Subcutaneous abdominal adipose tissue (tissue), 5 donors: ENCODE measurements at regions not wholly inside any gene's neighbourhood (a gene's known extent, or its start where the extent isn't known, plus 50 kb on each side); places are given as distances from the start of the nearest gene placed in this dataset.
"Not testable (repeated sequence)": the region's sequence is repeated elsewhere in the genome, so short reads cannot be mapped to it uniquely, and the experiment has no call there.

ENCODE experiments used
- H3K27ac ChIP-seq: one replicate; pipeline ENCODE4 v1.7.0; 2013; ENCODE audit warnings: low read depth, mild to moderate bottlenecking, inconsistent platforms, low read length, moderate library complexity
- H3K27me3 ChIP-seq, 5 donors: one replicate each; pipeline ENCODE4 v1.7.0; 2013; ENCODE audit warnings: low read length in 5 of 5, inconsistent platforms in 1 of 5; ENCODE audit not compliant: control insufficient read depth in 5 of 5, insufficient read depth in 4 of 5
- H3K36me3 ChIP-seq, 5 donors: one replicate each; pipeline ENCODE4 v1.7.0; 2013; ENCODE audit warnings: low read length in 5 of 5; ENCODE audit not compliant: control insufficient read depth in 5 of 5, insufficient read depth in 5 of 5
- H3K4me1 ChIP-seq, 5 donors: one replicate each; pipeline ENCODE4 v1.7.0; 2013; ENCODE audit warnings: low read length in 5 of 5, mild to moderate bottlenecking in 3 of 5, moderate library complexity in 1 of 5; ENCODE audit not compliant: control insufficient read depth in 5 of 5, insufficient read depth in 5 of 5
- H3K4me3 ChIP-seq, 5 donors: one replicate each; pipeline ENCODE4 v1.7.0; 2013; ENCODE audit warnings: low read length in 5 of 5, low read depth in 1 of 5
- H3K9ac ChIP-seq, 5 donors: one replicate each; pipeline ENCODE4 v1.7.0; 2013; ENCODE audit warnings: low read length in 5 of 5, mild to moderate bottlenecking in 4 of 5, moderate library complexity in 3 of 5
- H3K9me3 ChIP-seq, 5 donors: one replicate each; pipeline ENCODE4 v1.7.0; 2013; ENCODE audit warnings: low read length in 5 of 5; ENCODE audit not compliant: control insufficient read depth in 5 of 5
- donor health status: healthy.
- donor health status: healthy.
- donor health status: healthy.
- donor health status: healthy.
- donor health status: healthy.

- no peaks in the 10 kb centered on the region for H3K36me3 ChIP-seq
- H3K9ac ChIP-seq: no peak overlapping the region
- H3K27ac ChIP-seq: no peak overlapping the region
- H3K9me3 ChIP-seq: no peaks in the 10 kb centered on the region
- H3K4me1 ChIP-seq: no peaks in the 10 kb centered on the region
- H3K4me3 ChIP-seq: no peak overlapping the region
- H3K27me3 ChIP-seq: peaks cover 0 to 4% (median 0%) of the 10 kb centered on the region in 5 donors
These were observed 56.3 kb downstream of the FOXI3 start for GRCh38 chr2:88396209-88396608.

GRCh38 chr2:88377641-88377991, 74.9 kb downstream of the FOXI3 start:
- no peak overlapping the region for H3K27ac ChIP-seq
- H3K9me3 ChIP-seq: peaks cover 0 to 5% (median 3%) of the 10 kb centered on the region in 5 donors
- no peak overlapping the region for H3K4me3 ChIP-seq
- no peaks in the 10 kb centered on the region for H3K27me3 ChIP-seq
- H3K36me3 ChIP-seq: no peaks in the 10 kb centered on the region
- H3K9ac ChIP-seq: no peak overlapping the region
- H3K4me1 ChIP-seq: no peaks in the 10 kb centered on the region

GRCh38 chr2:88372042-88372441, 80.5 kb downstream of the FOXI3 start:
- Histone ChIP-seq H3K4me3 (no peak overlapping the region), H3K9ac (no peak overlapping the region), H3K36me3 (no peaks in the 10 kb centered on the region), H3K9me3 (peaks cover 0 to 5% (median 3%) of the 10 kb centered on the region in 5 donors), H3K27me3 (no peaks in the 10 kb centered on the region), H3K4me1 (no peaks in the 10 kb centered on the region), H3K27ac (no peak overlapping the region)

GRCh38 chr2:88365408-88365807, 87.1 kb downstream of the FOXI3 start:
- H3K36me3 ChIP-seq, H3K4me1 ChIP-seq, H3K27me3 ChIP-seq, H3K9me3 ChIP-seq, H3K9ac ChIP-seq, H3K27ac ChIP-seq, H3K4me3 ChIP-seq: not testable (repeated sequence)

GRCh38 chr2:88355486-88355885, 97.0 kb downstream of the FOXI3 start:
- Histone ChIP-seq H3K9me3 (peaks cover 0 to 4% (median 0%) of the 10 kb centered on the region in 5 donors), H3K4me1 (peaks cover 0 to 6% (median 4%) of the 10 kb centered on the region in 5 donors), H3K9ac (no peak overlapping the region), H3K36me3 (no peaks in the 10 kb centered on the region), H3K27me3 (peaks cover 0 to 10% (median 6%) of the 10 kb centered on the region in 5 donors), H3K4me3 (no peak overlapping the region), H3K27ac (no peak overlapping the region)

GRCh38 chr2:88351249-88351601, 101.3 kb downstream of the FOXI3 start:
- H3K4me3 ChIP-seq: peak overlapping the region in 1 of 5 donors; percentile 34
- H3K27me3 ChIP-seq: peaks cover 10 to 32% (median 24%) of the 10 kb centered on the region in 5 donors
- H3K36me3 ChIP-seq: no peaks in the 10 kb centered on the region
- no peak overlapping the region for H3K27ac ChIP-seq
- H3K9me3 ChIP-seq: peaks cover 0 to 4% (median 0%) of the 10 kb centered on the region in 5 donors
- peak overlapping the region in 1 of 5 donors; percentile 40 for H3K9ac ChIP-seq
- H3K4me1 ChIP-seq: peaks cover 0 to 11% (median 9%) of the 10 kb centered on the region in 5 donors

- H3K27ac ChIP-seq: no peak overlapping the region
- H3K4me1 ChIP-seq: peaks cover 0 to 11% (median 9%) of the 10 kb centered on the region in 5 donors
- H3K9me3 ChIP-seq: peaks cover 0 to 4% (median 0%) of the 10 kb centered on the region in 5 donors
- H3K36me3 ChIP-seq: no peaks in the 10 kb centered on the region
- peak overlapping the region in 3 of 5 donors; percentile 34 to 57 (median 54) for H3K4me3 ChIP-seq
- H3K9ac ChIP-seq: peak overlapping the region in 1 of 5 donors; percentile 40
- peaks cover 10 to 32% (median 24%) of the 10 kb centered on the region in 5 donors for H3K27me3 ChIP-seq
These were observed 101.9 kb downstream of the FOXI3 start for GRCh38 chr2:88350331-88351248.

GRCh38 chr2:88345842-88346241, 106.7 kb downstream of the FOXI3 start:
- Histone ChIP-seq H3K27me3 (peaks cover 10 to 25% (median 22%) of the 10 kb centered on the region in 5 donors), H3K4me1 (peaks cover 0 to 9% (median 7%) of the 10 kb centered on the region in 5 donors), H3K9me3 (peaks cover 0 to 3% (median 0%) of the 10 kb centered on the region in 5 donors), H3K9ac (no peak overlapping the region), H3K36me3 (no peaks in the 10 kb centered on the region), H3K27ac (no peak overlapping the region), H3K4me3 (no peak overlapping the region)

GRCh38 chr2:88342749-88343148, 109.7 kb downstream of the FOXI3 start:
- Histone ChIP-seq H3K9me3 (peaks cover 0 to 3% (median 0%) of the 10 kb centered on the region in 5 donors), H3K27me3 (peaks cover 0 to 5% (median 2%) of the 10 kb centered on the region in 5 donors), H3K9ac (no peak overlapping the region), H3K36me3 (no peaks in the 10 kb centered on the region), H3K4me3 (no peak overlapping the region), H3K27ac (no peak overlapping the region), H3K4me1 (no peaks in the 10 kb centered on the region)

GRCh38 chr2:88334418-88334817, 118.1 kb downstream of the FOXI3 start:
- no peaks in the 10 kb centered on the region for H3K4me1 ChIP-seq
- H3K27ac ChIP-seq: no peak overlapping the region
- no peaks in the 10 kb centered on the region for H3K9me3 ChIP-seq
- no peak overlapping the region for H3K9ac ChIP-seq
- H3K36me3 ChIP-seq: no peaks in the 10 kb centered on the region
- peaks cover 0 to 4% (median 0%) of the 10 kb centered on the region in 5 donors for H3K27me3 ChIP-seq
- H3K4me3 ChIP-seq: no peak overlapping the region
